ENCODE measurements at regions not wholly inside any gene's neighbourhood (a gene's known extent, or its start where the extent isn't known, plus 50 kb on each side); places are given as distances from the start of the nearest gene placed in this dataset.

- H3K27ac ChIP-seq = no peak overlapping the region
- TF ChIP-seq CTCF (conservative IDR thresholded peaks at IDR 0.05) = no peak
Observed at GRCh38 chr5:165310031-165310430, 1804.6 kb downstream of the MAT2B start.

- no peak for TF ChIP-seq CTCF (conservative IDR thresholded peaks at IDR 0.05)
- H3K27ac ChIP-seq = no peak overlapping the region
Observed at GRCh38 chr5:165321912-165322311, 1816.5 kb downstream of the MAT2B start.

DNA sequence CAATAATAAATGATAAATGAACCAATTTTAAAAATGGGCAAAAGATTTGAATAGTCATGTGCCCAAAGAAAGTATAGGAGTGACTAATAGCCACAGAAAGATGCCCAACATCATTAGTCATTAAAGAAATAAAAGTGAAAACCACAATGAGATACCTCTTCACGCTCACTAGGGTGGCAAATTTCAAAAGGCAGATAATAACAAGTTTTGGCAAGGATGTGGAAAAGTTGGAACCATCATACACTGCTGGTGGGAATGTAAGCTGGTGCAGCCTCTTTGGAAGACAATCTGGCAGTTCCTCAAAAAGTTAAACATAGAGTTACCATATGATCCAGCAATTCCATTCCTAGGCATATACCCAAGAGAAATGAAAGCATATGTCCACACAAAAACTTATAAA lies 1819.8 kb downstream of the MAT2B start:
- no peak overlapping the region for H3K27ac ChIP-seq
- no peak for TF ChIP-seq CTCF (conservative IDR thresholded peaks at IDR 0.05)

DNA sequence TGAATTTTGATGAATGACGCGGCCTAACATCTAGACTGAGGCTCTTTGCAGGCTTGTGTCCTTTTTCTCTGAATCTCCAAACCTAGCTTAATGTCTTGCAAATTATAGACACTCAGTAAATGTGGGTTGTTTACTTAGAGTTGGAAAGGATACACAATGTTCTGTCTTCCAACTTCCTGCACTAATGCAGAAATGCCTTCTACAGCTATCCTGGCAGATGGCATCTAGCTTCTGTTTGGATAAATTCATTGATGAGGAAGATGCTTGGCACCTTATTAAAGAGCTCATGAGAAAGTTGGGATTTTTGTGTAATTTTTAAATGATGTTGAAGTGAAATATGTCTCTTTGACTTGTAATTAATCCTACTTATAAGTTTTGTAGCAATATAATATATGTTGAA lies 1822.2 kb downstream of the MAT2B start:
- no peak for TF ChIP-seq CTCF (conservative IDR thresholded peaks at IDR 0.05)
- H3K27ac ChIP-seq = peak overlapping the region; percentile 22; the same call in 1 of the 2 replicates

GRCh38 chr5:165328846-165329245 lies 1823.4 kb downstream of the MAT2B start:
- TF ChIP-seq CTCF (conservative IDR thresholded peaks at IDR 0.05) = no peak

GRCh38 chr5:165333623-165334022 lies 1828.2 kb downstream of the MAT2B start:
- no peak for TF ChIP-seq CTCF (conservative IDR thresholded peaks at IDR 0.05)
- H3K27ac ChIP-seq = no peak overlapping the region

More at GRCh38 chr5:165328846-165329245, 1823.4 kb downstream of the MAT2B start:
- H3K27ac ChIP-seq = no peak overlapping the region

DNA sequence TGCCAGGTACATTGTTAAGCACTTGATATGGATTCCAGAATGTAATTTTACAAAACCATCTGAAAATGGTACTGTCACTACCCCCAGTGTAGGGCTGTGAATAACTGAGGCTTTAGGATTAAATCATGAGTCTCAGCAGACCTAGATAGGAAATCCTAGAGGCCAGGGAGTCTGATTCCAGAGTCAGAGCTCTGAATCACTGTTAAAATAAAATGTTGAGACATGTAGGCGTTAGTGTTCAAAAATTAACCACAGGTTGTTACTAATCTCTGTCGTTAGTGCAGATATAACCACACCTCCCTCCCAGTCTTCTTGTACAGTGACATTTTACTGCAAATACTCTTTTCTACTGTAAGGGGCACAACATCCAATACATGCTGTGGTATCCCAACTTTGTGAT lies 1828.8 kb downstream of the MAT2B start:
- no peak for TF ChIP-seq CTCF (conservative IDR thresholded peaks at IDR 0.05)
- H3K27ac ChIP-seq = no peak overlapping the region

DNA sequence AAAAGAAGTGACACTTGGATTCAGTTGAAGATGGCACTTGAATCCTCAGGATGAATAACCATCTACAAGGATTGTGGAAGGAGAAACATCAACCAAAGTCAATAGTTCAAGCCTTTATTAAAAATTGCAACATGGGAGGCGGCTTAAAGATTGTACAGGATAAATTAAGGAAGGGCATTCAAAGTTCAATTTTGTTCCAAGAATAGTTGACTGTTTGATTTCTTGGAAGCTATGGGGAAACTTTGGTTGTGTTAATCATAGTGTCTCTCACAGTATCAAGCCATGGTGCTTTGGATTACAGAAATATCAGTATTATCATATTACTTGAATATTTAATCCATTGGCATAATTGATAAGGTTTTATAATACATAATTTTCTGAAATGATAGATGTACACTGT lies 1844.3 kb downstream of the MAT2B start:
- TF ChIP-seq CTCF (conservative IDR thresholded peaks at IDR 0.05) = no peak
- no peak overlapping the region for H3K27ac ChIP-seq
